Mesothelial cell of epicardium (in vitro differentiated cells): ENCODE measurements at regions not wholly inside any gene's neighbourhood (a gene's known extent, or its start where the extent isn't known, plus 50 kb on each side); places are given as distances from the start of the nearest gene placed in this dataset.

Source experiments
- DNase-seq, 2 experiments: peaks; one replicate each; pipeline ENCODE4 v3.0.0; 2021; ENCODE audit warnings: low spot score in 2 of 2; ENCODE audit not compliant: unreplicated experiment in 2 of 2
- H3K27ac Mint-ChIP-seq: 2 replicates; pipeline ENCODE4 v1.8.0; 2021; ENCODE audit warnings: mixed read lengths
- H3K27me3 Mint-ChIP-seq: 2 replicates; pipeline ENCODE4 v1.8.0; 2021; ENCODE audit warnings: low read depth, mixed read lengths
- H3K36me3 Mint-ChIP-seq: 2 replicates; pipeline ENCODE4 v1.8.0; 2021; ENCODE audit warnings: mixed read lengths
- H3K4me1 Mint-ChIP-seq: 2 replicates; pipeline ENCODE4 v1.8.0; 2021; ENCODE audit warnings: mixed read lengths
- H3K4me3 Mint-ChIP-seq: 2 replicates; pipeline ENCODE4 v1.8.0; 2021; ENCODE audit warnings: mild to moderate bottlenecking, moderate library complexity, mixed read lengths
- H3K9me3 Mint-ChIP-seq: 2 replicates; pipeline ENCODE4 v1.8.0; 2021; ENCODE audit warnings: mixed read lengths
- CTCF ChIP-seq: fragments of 200-600 bp; sonication (generic); IDR thresholded peaks from one replicate; pipeline ENCODE4 v1.5.0; 2021; ENCODE audit warnings: antibody characterized with exemption; ENCODE audit not compliant: unreplicated experiment

GRCh38 chr13:56110751-56111150 is 1030.0 kb upstream of the PRR20A start:
- Mint-ChIP-seq H3K36me3 (no peaks in the 10 kb centered on the region), H3K4me3 (no peak overlapping the region), H3K27ac (no peak overlapping the region), H3K4me1 (no peaks in the 10 kb centered on the region), H3K9me3 (no peaks in the 10 kb centered on the region), H3K27me3 (no peaks in the 10 kb centered on the region)
- TF ChIP-seq CTCF, result no peak
- DNase-seq, result no peak

- H3K27me3 Mint-ChIP-seq, result no peaks in the 10 kb centered on the region
- H3K27ac Mint-ChIP-seq, result no peak overlapping the region
- H3K4me3 Mint-ChIP-seq, result no peak overlapping the region
- DNase-seq, result no peak
- TF ChIP-seq CTCF, result no peak
- no peaks in the 10 kb centered on the region for H3K36me3 Mint-ChIP-seq
- H3K4me1 Mint-ChIP-seq, result no peaks in the 10 kb centered on the region
- H3K9me3 Mint-ChIP-seq, result peaks cover 11% of the 10 kb centered on the region
Observed at GRCh38 chr13:56134524-56134923, 1006.2 kb upstream of the PRR20A start.

- no peaks in the 10 kb centered on the region for H3K27me3 Mint-ChIP-seq
- no peaks in the 10 kb centered on the region for H3K36me3 Mint-ChIP-seq
- no peak overlapping the region for H3K4me3 Mint-ChIP-seq
- no peak overlapping the region for H3K27ac Mint-ChIP-seq
- no peak for DNase-seq
- no peak for TF ChIP-seq CTCF
- no peaks in the 10 kb centered on the region for H3K4me1 Mint-ChIP-seq
- peaks cover 2% of the 10 kb centered on the region for H3K9me3 Mint-ChIP-seq
Observed at GRCh38 chr13:56166864-56167263, 973.9 kb upstream of the PRR20A start.

GRCh38 chr13:56168581-56168980 is 972.1 kb upstream of the PRR20A start:
- Mint-ChIP-seq H3K4me1 (no peaks in the 10 kb centered on the region), H3K9me3 (peaks cover 2% of the 10 kb centered on the region), H3K27ac (no peak overlapping the region), H3K4me3 (no peak overlapping the region), H3K36me3 (no peaks in the 10 kb centered on the region), H3K27me3 (no peaks in the 10 kb centered on the region)
- no peak for TF ChIP-seq CTCF
- no peak for DNase-seq

GRCh38 chr13:56173346-56173745 is 967.4 kb upstream of the PRR20A start:
- Mint-ChIP-seq H3K4me1 (no peaks in the 10 kb centered on the region), H3K4me3 (no peak overlapping the region), H3K36me3 (no peaks in the 10 kb centered on the region), H3K9me3 (peaks cover 7% of the 10 kb centered on the region), H3K27ac (no peak overlapping the region), H3K27me3 (no peaks in the 10 kb centered on the region)
- DNase-seq, result no peak
- TF ChIP-seq CTCF, result no peak

GRCh38 chr13:56182598-56182997 is 958.1 kb upstream of the PRR20A start:
- no peak for DNase-seq
- Mint-ChIP-seq H3K9me3 (peaks cover 18% of the 10 kb centered on the region), H3K36me3 (no peaks in the 10 kb centered on the region), H3K4me1 (no peaks in the 10 kb centered on the region), H3K4me3 (no peak overlapping the region), H3K27ac (no peak overlapping the region), H3K27me3 (no peaks in the 10 kb centered on the region)
- no peak for TF ChIP-seq CTCF
